ENCODE measurements at regions not wholly inside any gene's neighbourhood (a gene's known extent, or its start where the extent isn't known, plus 50 kb on each side); places are given as distances from the start of the nearest gene placed in this dataset.

GRCh38 chr15:72919936-72920465 lies 132.3 kb upstream of the NEO1 start:
- H3K79me2 ChIP-seq (ENCODE audit: insufficient read depth, low read length): no peaks in the 10 kb centered on the region
- TF ChIP-seq EZH2 (IDR thresholded peaks at IDR 0.05; ENCODE audit: borderline replicate concordance, low read length) (no peak), CTCF (IDR thresholded peaks at IDR 0.05; ENCODE audit: low read length) (no peak)
- no peaks in the 10 kb centered on the region for H3K4me1 ChIP-seq (ENCODE audit: insufficient read depth, low read length, severe bottlenecking)
- H2AFZ ChIP-seq (ENCODE audit: low read length): no peak overlapping the region
- H3K4me3 ChIP-seq (ENCODE audit: low read depth, low read length, poor library complexity, severe bottlenecking): no peak overlapping the region
- no peak overlapping the region for H3K27ac ChIP-seq (ENCODE audit: low read depth, low read length, poor library complexity, severe bottlenecking)
- H3K9me2 ChIP-seq (ENCODE audit: low read depth, low read length): no peaks in the 10 kb centered on the region
- no peak overlapping the region for H3K4me2 ChIP-seq (ENCODE audit: low read length)
- no peaks in the 10 kb centered on the region for H4K20me1 ChIP-seq (ENCODE audit: insufficient read depth, low read length)
- no peak overlapping the region for H3K9ac ChIP-seq (ENCODE audit: low read length)
- H3K36me3 ChIP-seq (ENCODE audit: insufficient read depth, low read length): no peaks in the 10 kb centered on the region
- no peaks in the 10 kb centered on the region for H3K27me3 ChIP-seq (ENCODE audit: insufficient read depth, low read length)
- no peaks in the 10 kb centered on the region for H3F3A ChIP-seq (ENCODE audit: insufficient read depth, low read length)
- no peaks in the 10 kb centered on the region for H3K9me3 ChIP-seq (ENCODE audit: low read length)

- H3F3A ChIP-seq (ENCODE audit: insufficient read depth, low read length): no peaks in the 10 kb centered on the region
- no peak overlapping the region for H3K4me3 ChIP-seq (ENCODE audit: low read depth, low read length, poor library complexity, severe bottlenecking)
- TF ChIP-seq CTCF (IDR thresholded peaks at IDR 0.05; ENCODE audit: low read length) (no peak), EZH2 (IDR thresholded peaks at IDR 0.05; ENCODE audit: borderline replicate concordance, low read length) (no peak)
Measured at GRCh38 chr15:72916897-72917296, 133.3 kb upstream of the ADPGK start.

GRCh38 chr15:72916378-72916777 lies 132.8 kb upstream of the ADPGK start:
- Histone ChIP-seq H3K36me3 (ENCODE audit: insufficient read depth, low read length) (no peaks in the 10 kb centered on the region), H3F3A (ENCODE audit: insufficient read depth, low read length) (no peaks in the 10 kb centered on the region), H3K9ac (ENCODE audit: low read length) (no peak overlapping the region), H3K4me3 (ENCODE audit: low read depth, low read length, poor library complexity, severe bottlenecking) (no peak overlapping the region), H3K79me2 (ENCODE audit: insufficient read depth, low read length) (no peaks in the 10 kb centered on the region), H2AFZ (ENCODE audit: low read length) (no peak overlapping the region), H4K20me1 (ENCODE audit: insufficient read depth, low read length) (no peaks in the 10 kb centered on the region), H3K9me3 (ENCODE audit: low read length) (no peaks in the 10 kb centered on the region), H3K4me1 (ENCODE audit: insufficient read depth, low read length, severe bottlenecking) (no peaks in the 10 kb centered on the region), H3K27me3 (ENCODE audit: insufficient read depth, low read length) (no peaks in the 10 kb centered on the region), H3K9me2 (ENCODE audit: low read depth, low read length) (no peaks in the 10 kb centered on the region), H3K4me2 (ENCODE audit: low read length) (no peak overlapping the region), H3K27ac (ENCODE audit: low read depth, low read length, poor library complexity, severe bottlenecking) (no peak overlapping the region)
- TF ChIP-seq CTCF (IDR thresholded peaks at IDR 0.05; ENCODE audit: low read length) (no peak), EZH2 (IDR thresholded peaks at IDR 0.05; ENCODE audit: borderline replicate concordance, low read length) (no peak)

More at GRCh38 chr15:72916897-72917296, 133.3 kb upstream of the ADPGK start:
- H3K4me1 ChIP-seq (ENCODE audit: insufficient read depth, low read length, severe bottlenecking): no peaks in the 10 kb centered on the region
- H3K9ac ChIP-seq (ENCODE audit: low read length): no peak overlapping the region
- H3K36me3 ChIP-seq (ENCODE audit: insufficient read depth, low read length): no peaks in the 10 kb centered on the region
- H3K79me2 ChIP-seq (ENCODE audit: insufficient read depth, low read length): no peaks in the 10 kb centered on the region
- no peaks in the 10 kb centered on the region for H3K9me2 ChIP-seq (ENCODE audit: low read depth, low read length)
- H3K27me3 ChIP-seq (ENCODE audit: insufficient read depth, low read length): no peaks in the 10 kb centered on the region
- H3K9me3 ChIP-seq (ENCODE audit: low read length): no peaks in the 10 kb centered on the region
- H3K27ac ChIP-seq (ENCODE audit: low read depth, low read length, poor library complexity, severe bottlenecking): no peak overlapping the region
- H2AFZ ChIP-seq (ENCODE audit: low read length): no peak overlapping the region
- H4K20me1 ChIP-seq (ENCODE audit: insufficient read depth, low read length): no peaks in the 10 kb centered on the region
- H3K4me2 ChIP-seq (ENCODE audit: low read length): no peak overlapping the region

All from OCI-LY1 (cell line).